ENCODE measurements at regions not wholly inside any gene's neighbourhood (a gene's known extent, or its start where the extent isn't known, plus 50 kb on each side); places are given as distances from the start of the nearest gene placed in this dataset.

- TF ChIP-seq CTCF (conservative IDR thresholded peaks at IDR 0.05 in 1 of 2, IDR thresholded peaks at IDR 0.05 in 1 of 2; ENCODE audit: low read depth in 1 of 2, low read length in 2 of 2) (no peak), EZH2 (IDR thresholded peaks at IDR 0.05; ENCODE audit: low read length, missing control alignments) (no peak)
These were observed 142.1 kb upstream of the RSPO3 start for GRCh38 chr6:126976253-126976797.
